Heart left ventricle (tissue), 16 donors: ENCODE measurements at regions not wholly inside any gene's neighbourhood (a gene's known extent, or its start where the extent isn't known, plus 50 kb on each side); places are given as distances from the start of the nearest gene placed in this dataset.

ENCODE experiments used
- ATAC-seq, 4 donors: fragments of 200-7000 bp; cut with Tn5 transposase; one replicate each; pipeline ENCODE4 v1.9.1; 2020 to 2022; ENCODE audit warnings: moderate library complexity in 4 of 4, mild to moderate bottlenecking in 3 of 4, moderate number of reproducible peaks in 1 of 4
- DNase-seq, 5 donors: peaks; one replicate each; pipeline ENCODE4 v3.0.0-alpha.2; 2020
- H3K27ac ChIP-seq, 12 donors: fragments of 200-600 bp; sonication (generic) in 4 of 12; one replicate each; pipeline versions ENCODE4 v1.5.0 to v1.8.0; 2016 to 2022; ENCODE audit warnings: mild to moderate bottlenecking in 2 of 12
- H3K27me3 ChIP-seq, 9 donors: fragments of 200-600 bp; sonication (generic) in 2 of 9; one replicate each; pipeline versions ENCODE4 v1.5.1 to v1.8.0; 2016 to 2022; ENCODE audit warnings: mild to moderate bottlenecking in 3 of 9
- H3K36me3 ChIP-seq, 9 donors: fragments of 200-600 bp; sonication (generic) in 2 of 9; one replicate each; pipeline versions ENCODE4 v1.5.0 to v1.8.0; 2018 to 2022; ENCODE audit warnings: mild to moderate bottlenecking in 2 of 9
- H3K4me1 ChIP-seq, 12 donors: fragments of 200-600 bp; sonication (generic) in 4 of 12; one replicate each; pipeline versions ENCODE4 v1.5.0 to v1.8.0; 2016 to 2022; ENCODE audit warnings: mild to moderate bottlenecking in 3 of 12
- H3K4me3 ChIP-seq, 12 donors: fragments of 200-600 bp; sonication (generic) in 4 of 12; one replicate each; pipeline versions ENCODE4 v1.5.0 to v1.8.0; 2017 to 2022; ENCODE audit warnings: mild to moderate bottlenecking in 9 of 12, moderate library complexity in 4 of 12
- H3K9me3 ChIP-seq, 12 donors: fragments of 200-600 bp; sonication (generic) in 4 of 12; one replicate each; pipeline versions ENCODE4 v1.5.0 to v1.8.0; 2016 to 2022; ENCODE audit warnings: mild to moderate bottlenecking in 1 of 12
- POLR2A ChIP-seq, 2 donors: fragments of 450-650 bp; IDR thresholded peaks; one replicate each; pipeline ENCODE4 v1.6.1; 2017; ENCODE audit warnings: antibody characterized with exemption in 2 of 2, mild to moderate bottlenecking in 2 of 2, moderate library complexity in 2 of 2
- WGBS, 4 donors: extraction: QIAGEN DNeasy Blood & Tissue Kit in 2 of 4; methylation state at CpG; one replicate each; pipeline versions ENCODE4 v1.1.5 to v1.1.7; 2013 to 2018; 5-methylcytosine and 5-hydroxymethylcytosine counted together
- intact Hi-C, 10 donors: fragments of 100-400 bp; cut with DNase I; formaldehyde crosslinking; loops; one replicate each; pipeline versions ENCODE4 v1.11.1 to v1.14.2; 2022
- TF ChIP-seq, protein P1 (sequence below), 12 donors: fragments of 200-600 bp; sonication (generic) in 4 of 12; IDR thresholded peaks; one replicate each; pipeline versions ENCODE4 v1.5.0 to v1.8.0; 2018 to 2022; ENCODE audit warnings: antibody characterized with exemption in 12 of 12, mild to moderate bottlenecking in 5 of 12
- donor health status: ischemic (EF 13 %, LVEDD 7.1; RV severe dilation, severe dysfunction).
- donor health status: healthy with polysubstance abuse.
- donor health status: DM: no; HTN: yes; CAD: no.
- donor health status: DM: no; HTN: no; CAD: no.
- donor health status: ischemic (EF 25% LVEDD 6.9; RV normal size, moderate dysfunction).
- donor health status: ischemic (EF 25% LVEDD 5.7; RV mildly dilated, moderate dysfunction).
- donor health status: healthy.
- donor health status: DM: yes; HTN: yes; CAD: no.
- donor health status: ischemic (EF 35%, LVEDD 5.7; RV mildly dilated, moderate dysfunction).
- donor health status: nonischemic (EF 11% LVEDD 7.7; RV severe dilation, severe dysfunction).
- donor health status: DM: yes; HTN: yes; CAD: no.
- donor health status: PGD.
- donor health status: ischemic (EF 29% LVEDD 5.4; RV normal size, mild dysfunction).
- donor health status: nonischemic (EF 23%, LVEDD 6.1; RV moderate dilation, normal function).

DNA sequence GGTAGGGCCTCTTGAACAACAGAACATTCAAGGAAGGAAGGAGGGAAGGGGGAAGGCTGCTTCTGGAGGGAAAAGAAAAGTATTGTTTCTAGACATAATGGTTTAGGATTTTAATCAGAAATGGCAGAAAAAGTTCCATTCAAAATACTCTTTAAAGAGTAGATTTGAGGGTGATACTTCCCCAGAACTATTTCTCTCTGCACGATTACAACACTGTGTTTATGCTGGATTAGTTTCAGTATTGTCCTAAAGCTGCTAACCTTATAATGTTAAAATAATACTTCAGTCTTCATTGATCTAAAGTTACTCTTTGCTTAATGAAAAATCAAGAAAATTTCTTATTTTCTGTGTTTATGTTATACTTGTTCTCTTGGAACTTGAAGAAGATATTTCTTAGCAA, 1026.3 kb upstream of the PABPC4L start:
- no peaks in the 10 kb centered on the region for H3K9me3 ChIP-seq
- TF ChIP-seq POLR2A (IDR thresholded peaks at IDR 0.05) = no peak
- TF ChIP-seq, protein P1, sequence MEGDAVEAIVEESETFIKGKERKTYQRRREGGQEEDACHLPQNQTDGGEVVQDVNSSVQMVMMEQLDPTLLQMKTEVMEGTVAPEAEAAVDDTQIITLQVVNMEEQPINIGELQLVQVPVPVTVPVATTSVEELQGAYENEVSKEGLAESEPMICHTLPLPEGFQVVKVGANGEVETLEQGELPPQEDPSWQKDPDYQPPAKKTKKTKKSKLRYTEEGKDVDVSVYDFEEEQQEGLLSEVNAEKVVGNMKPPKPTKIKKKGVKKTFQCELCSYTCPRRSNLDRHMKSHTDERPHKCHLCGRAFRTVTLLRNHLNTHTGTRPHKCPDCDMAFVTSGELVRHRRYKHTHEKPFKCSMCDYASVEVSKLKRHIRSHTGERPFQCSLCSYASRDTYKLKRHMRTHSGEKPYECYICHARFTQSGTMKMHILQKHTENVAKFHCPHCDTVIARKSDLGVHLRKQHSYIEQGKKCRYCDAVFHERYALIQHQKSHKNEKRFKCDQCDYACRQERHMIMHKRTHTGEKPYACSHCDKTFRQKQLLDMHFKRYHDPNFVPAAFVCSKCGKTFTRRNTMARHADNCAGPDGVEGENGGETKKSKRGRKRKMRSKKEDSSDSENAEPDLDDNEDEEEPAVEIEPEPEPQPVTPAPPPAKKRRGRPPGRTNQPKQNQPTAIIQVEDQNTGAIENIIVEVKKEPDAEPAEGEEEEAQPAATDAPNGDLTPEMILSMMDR (IDR thresholded peaks at IDR 0.05) = no peak
- no peaks in the 10 kb centered on the region for H3K36me3 ChIP-seq
- intact Hi-C loops = no loop called here
- H3K27me3 ChIP-seq = no peaks in the 10 kb centered on the region
- H3K27ac ChIP-seq = no peak overlapping the region
- WGBS, 4 donors = 71 to 78% (median 73%) methylated on average over 1 of the region's 1 CpG
- no peak for ATAC-seq
- H3K4me1 ChIP-seq = no peaks in the 10 kb centered on the region
- no peak for DNase-seq
- H3K4me3 ChIP-seq = no peak overlapping the region

DNA sequence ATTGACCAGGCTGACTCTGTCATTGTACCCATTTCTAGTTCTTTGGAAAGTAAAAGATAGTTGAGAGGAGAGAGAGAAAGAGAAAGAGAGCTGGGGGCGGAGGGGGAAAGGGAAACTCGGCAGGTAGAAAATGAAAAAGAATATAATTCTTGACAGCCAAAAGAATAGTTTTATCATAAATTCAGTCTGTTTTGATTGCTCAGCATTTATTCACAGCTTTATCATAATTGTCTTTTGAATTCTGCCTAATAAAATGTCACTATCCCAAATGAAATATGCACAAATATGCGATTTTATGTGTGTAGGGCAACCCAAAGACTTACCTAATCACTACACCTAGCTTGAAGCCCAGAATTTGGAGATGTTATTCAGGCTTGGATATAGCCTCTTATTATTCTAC, 1024.0 kb upstream of the PABPC4L start:
- intact Hi-C loops = no loop called here
- no peak for ATAC-seq
- Histone ChIP-seq H3K4me1 (no peaks in the 10 kb centered on the region), H3K36me3 (no peaks in the 10 kb centered on the region), H3K27me3 (no peaks in the 10 kb centered on the region), H3K9me3 (no peaks in the 10 kb centered on the region), H3K27ac (no peak overlapping the region), H3K4me3 (no peak overlapping the region)
- 70 to 73% (median 72%) methylated on average over 3 of the region's 3 CpGs for WGBS, 4 donors
- DNase-seq = no peak
- TF ChIP-seq POLR2A (IDR thresholded peaks at IDR 0.05) = no peak
- TF ChIP-seq, protein P1 (IDR thresholded peaks at IDR 0.05) = no peak

DNA sequence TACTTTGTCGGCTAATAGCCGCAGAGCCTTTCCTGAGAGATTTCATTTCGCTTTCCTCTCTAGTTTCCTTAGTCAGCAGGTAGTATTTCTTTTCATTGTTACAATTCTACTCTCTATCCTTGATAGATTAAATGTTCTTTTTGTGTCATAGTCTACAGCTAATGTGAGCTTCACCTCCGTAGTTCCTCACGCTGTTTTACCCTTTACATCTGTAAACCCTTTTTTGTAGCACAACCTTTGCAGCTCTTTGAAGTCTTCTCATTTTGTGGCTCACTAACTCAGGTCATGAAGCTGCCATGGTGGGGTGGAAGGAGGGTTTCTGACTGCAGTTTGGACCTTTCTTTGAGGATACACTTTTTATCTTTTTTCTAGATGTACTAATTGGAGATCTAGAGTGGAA, 1008.8 kb upstream of the PABPC4L start:
- H3K4me3 ChIP-seq = no peak overlapping the region
- H3K27me3 ChIP-seq = no peaks in the 10 kb centered on the region
- 78 to 90% (median 85%) methylated on average over 5 of the region's 5 CpGs for WGBS, 4 donors
- H3K9me3 ChIP-seq = no peaks in the 10 kb centered on the region
- no peak for ATAC-seq
- no peaks in the 10 kb centered on the region for H3K36me3 ChIP-seq
- intact Hi-C loops = no loop called here
- no peak for DNase-seq
- no peak overlapping the region for H3K27ac ChIP-seq
- no peaks in the 10 kb centered on the region for H3K4me1 ChIP-seq
- TF ChIP-seq POLR2A (IDR thresholded peaks at IDR 0.05) = no peak
- TF ChIP-seq, protein P1 (IDR thresholded peaks at IDR 0.05) = no peak

DNA sequence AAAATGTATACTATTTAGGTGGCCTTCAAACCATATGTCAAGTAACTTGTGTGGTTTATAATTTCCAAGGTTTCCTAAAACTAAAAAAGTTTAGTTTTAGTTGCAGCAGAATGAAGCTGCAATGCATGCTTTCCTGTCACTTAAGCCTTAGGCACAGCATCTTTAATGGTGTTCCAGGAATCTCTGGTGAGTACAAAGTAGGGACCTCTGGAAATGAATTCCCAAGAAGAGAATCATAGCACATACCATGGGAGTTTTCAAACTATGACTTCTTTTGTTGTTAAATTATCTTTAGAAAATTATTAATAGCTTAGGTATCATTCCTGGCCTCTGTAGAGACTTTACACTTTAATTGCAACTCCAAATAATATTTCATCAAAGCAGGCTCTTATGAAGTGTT, 1005.9 kb upstream of the PABPC4L start:
- no peak for TF ChIP-seq POLR2A (IDR thresholded peaks at IDR 0.05)
- TF ChIP-seq, protein P1 (IDR thresholded peaks at IDR 0.05) = no peak
- Histone ChIP-seq H3K27me3 (no peaks in the 10 kb centered on the region), H3K4me1 (no peaks in the 10 kb centered on the region), H3K9me3 (no peaks in the 10 kb centered on the region), H3K27ac (no peak overlapping the region), H3K4me3 (no peak overlapping the region), H3K36me3 (no peaks in the 10 kb centered on the region)
- DNase-seq (no peak), ATAC-seq (no peak)
- intact Hi-C loops = no loop called here
